SU-DHL-6 (cell line): ENCODE measurements at regions not wholly inside any gene's neighbourhood (a gene's known extent, or its start where the extent isn't known, plus 50 kb on each side); places are given as distances from the start of the nearest gene placed in this dataset.

Experiments
- EZH2phosphoT487 ChIP-seq: fragments of 200-600 bp; sonication (generic), shearing (Covaris generic); conservative IDR thresholded peaks from 2 replicates; pipeline ENCODE4 v1.6.1; 2018; ENCODE audit warnings: mild to moderate bottlenecking, antibody characterized with exemption, low read length, moderate library complexity, mixed read lengths
- TF ChIP-seq, protein P1 (sequence below): fragments of 200-600 bp; sonication (generic); IDR thresholded peaks from one replicate; pipeline ENCODE4 v1.5.1; 2017; ENCODE audit warnings: antibody characterized with exemption, mild to moderate bottlenecking, low read length, moderate library complexity; ENCODE audit not compliant: insufficient read depth, poor library complexity, severe bottlenecking

DNA sequence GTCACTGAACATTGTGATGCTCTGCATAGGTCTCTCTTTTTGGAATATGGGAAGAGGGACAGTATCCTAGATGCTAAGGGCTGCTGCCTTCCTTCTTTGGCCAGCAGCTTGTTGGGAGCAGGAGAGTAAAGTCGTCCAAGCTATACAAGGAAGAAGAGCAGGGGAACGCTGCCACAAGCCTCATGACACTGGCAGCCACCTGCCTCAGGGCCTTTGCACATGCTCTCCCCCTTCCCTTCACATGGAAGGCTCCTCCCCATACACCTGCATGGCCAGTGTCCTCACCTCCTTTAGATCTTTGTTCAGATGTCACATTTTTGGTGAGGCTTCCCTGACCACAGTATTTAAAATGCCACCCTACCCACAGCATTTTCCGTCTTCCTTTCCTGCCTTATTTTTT is 78.1 kb upstream of the CRHR1 start:
- TF ChIP-seq EZH2phosphoT487 = no peak
- TF ChIP-seq, protein P1, sequence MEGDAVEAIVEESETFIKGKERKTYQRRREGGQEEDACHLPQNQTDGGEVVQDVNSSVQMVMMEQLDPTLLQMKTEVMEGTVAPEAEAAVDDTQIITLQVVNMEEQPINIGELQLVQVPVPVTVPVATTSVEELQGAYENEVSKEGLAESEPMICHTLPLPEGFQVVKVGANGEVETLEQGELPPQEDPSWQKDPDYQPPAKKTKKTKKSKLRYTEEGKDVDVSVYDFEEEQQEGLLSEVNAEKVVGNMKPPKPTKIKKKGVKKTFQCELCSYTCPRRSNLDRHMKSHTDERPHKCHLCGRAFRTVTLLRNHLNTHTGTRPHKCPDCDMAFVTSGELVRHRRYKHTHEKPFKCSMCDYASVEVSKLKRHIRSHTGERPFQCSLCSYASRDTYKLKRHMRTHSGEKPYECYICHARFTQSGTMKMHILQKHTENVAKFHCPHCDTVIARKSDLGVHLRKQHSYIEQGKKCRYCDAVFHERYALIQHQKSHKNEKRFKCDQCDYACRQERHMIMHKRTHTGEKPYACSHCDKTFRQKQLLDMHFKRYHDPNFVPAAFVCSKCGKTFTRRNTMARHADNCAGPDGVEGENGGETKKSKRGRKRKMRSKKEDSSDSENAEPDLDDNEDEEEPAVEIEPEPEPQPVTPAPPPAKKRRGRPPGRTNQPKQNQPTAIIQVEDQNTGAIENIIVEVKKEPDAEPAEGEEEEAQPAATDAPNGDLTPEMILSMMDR = no peak
